Activated CD4-positive, alpha-beta T cell treated with anti-CD3 and anti-CD28 coated beads, Interleukin-2, amount 10 ng/mL, durations not matched to agents 24 days and 14 days (primary cell): ENCODE measurements at regions not wholly inside any gene's neighbourhood (a gene's known extent, or its start where the extent isn't known, plus 50 kb on each side); places are given as distances from the start of the nearest gene placed in this dataset.

Source experiments
- DNase-seq: peaks from one replicate; pipeline ENCODE4 v3.0.0; 2022
- H3K27ac Mint-ChIP-seq: one replicate; pipeline ENCODE4 v1.8.0; 2022; ENCODE audit warnings: mild to moderate bottlenecking, mixed read lengths
- H3K27me3 Mint-ChIP-seq: one replicate; pipeline ENCODE4 v1.8.0; 2022; ENCODE audit warnings: mixed read lengths
- H3K36me3 Mint-ChIP-seq: one replicate; pipeline ENCODE4 v1.8.0; 2022; ENCODE audit warnings: low read depth, mild to moderate bottlenecking, mixed read lengths
- H3K4me1 Mint-ChIP-seq: one replicate; pipeline ENCODE4 v1.8.0; 2021; ENCODE audit warnings: mixed read lengths
- H3K4me3 Mint-ChIP-seq: one replicate; pipeline ENCODE4 v1.8.0; 2022; ENCODE audit warnings: mild to moderate bottlenecking, moderate library complexity, mixed read lengths
- H3K9me3 Mint-ChIP-seq: one replicate; pipeline ENCODE4 v1.8.0; 2021; ENCODE audit warnings: mixed read lengths
- intact Hi-C: fragments of 100-400 bp; cut with micrococcal nuclease; formaldehyde crosslinking; loops from one replicate; pipeline ENCODE4 v1.15.1; 2023

- no peak for DNase-seq
- Mint-ChIP-seq H3K27ac (no peak overlapping the region), H3K4me1 (no peaks in the 10 kb centered on the region), H3K4me3 (no peak overlapping the region), H3K27me3 (no peaks in the 10 kb centered on the region), H3K9me3 (no peaks in the 10 kb centered on the region), H3K36me3 (no peaks in the 10 kb centered on the region)
- intact Hi-C loops, result no loop called here
These were observed 390.5 kb downstream of the PLPP3 start for GRCh38 chr1:56188855-56189254.

DNA sequence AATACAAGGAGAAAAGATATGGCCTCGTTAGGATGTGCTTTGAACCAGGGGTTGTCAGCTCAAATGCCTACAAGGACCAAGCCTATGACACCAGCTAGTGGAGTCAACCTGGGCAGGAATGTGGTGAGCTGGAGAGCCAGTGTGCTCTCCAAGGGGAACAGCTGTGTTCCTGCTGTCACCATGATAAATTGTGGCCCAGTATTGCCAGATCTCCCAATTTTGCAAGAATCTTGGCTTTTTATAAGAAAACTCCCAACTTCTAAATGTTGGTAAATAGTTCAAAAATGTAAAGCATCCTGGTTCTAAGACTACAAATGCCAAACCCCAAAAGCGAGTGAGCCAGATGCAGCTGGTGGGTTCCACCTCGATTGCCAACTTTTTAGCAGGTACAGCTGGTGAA is 391.1 kb downstream of the PLPP3 start:
- Mint-ChIP-seq H3K4me3 (no peak overlapping the region), H3K27me3 (no peaks in the 10 kb centered on the region), H3K9me3 (no peaks in the 10 kb centered on the region), H3K27ac (no peak overlapping the region), H3K36me3 (no peaks in the 10 kb centered on the region), H3K4me1 (no peaks in the 10 kb centered on the region)
- intact Hi-C loops, result no loop called here
- no peak for DNase-seq

DNA sequence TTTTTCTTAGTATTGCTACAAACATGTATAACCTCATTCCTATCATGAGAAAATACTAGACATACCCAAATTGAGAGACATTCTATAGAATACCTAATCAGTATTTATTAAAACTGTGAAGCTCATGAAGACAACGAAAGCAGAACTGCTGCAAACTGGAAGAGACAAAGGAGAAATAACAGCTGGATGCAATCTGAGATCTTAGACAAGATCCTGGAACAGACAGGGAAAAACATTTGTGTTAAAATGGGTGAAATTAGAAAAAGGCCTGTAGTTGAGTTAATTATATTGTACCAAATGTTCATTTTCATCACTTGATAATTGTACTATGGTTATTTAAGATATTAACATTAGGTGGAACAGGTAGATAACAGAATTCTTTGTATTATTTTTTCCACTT is 392.0 kb downstream of the PLPP3 start:
- intact Hi-C loops, result no loop called here
- no peaks in the 10 kb centered on the region for H3K27me3 Mint-ChIP-seq
- no peak for DNase-seq
- no peaks in the 10 kb centered on the region for H3K4me1 Mint-ChIP-seq
- no peaks in the 10 kb centered on the region for H3K36me3 Mint-ChIP-seq
- H3K27ac Mint-ChIP-seq, result no peak overlapping the region
- no peak overlapping the region for H3K4me3 Mint-ChIP-seq
- H3K9me3 Mint-ChIP-seq, result no peaks in the 10 kb centered on the region

DNA sequence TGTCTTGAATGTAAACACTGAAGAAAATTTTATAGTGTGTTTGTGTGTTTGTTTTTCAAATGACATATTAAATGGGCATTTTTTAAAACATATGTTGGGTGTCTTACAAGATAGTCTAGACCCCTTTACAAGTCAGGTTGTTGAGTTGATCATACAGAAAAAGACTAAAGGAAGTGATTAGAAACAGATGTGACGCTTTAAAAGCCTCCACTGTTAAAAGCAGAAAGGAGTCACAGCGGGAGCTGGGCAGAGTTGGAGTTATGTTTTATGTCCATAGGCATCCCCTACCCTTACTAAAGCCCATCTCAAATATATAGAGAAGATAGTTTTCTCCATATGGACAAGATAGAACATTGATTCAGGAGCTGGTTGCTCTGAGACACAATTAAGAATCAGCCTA is 393.9 kb downstream of the PLPP3 start:
- Mint-ChIP-seq H3K9me3 (no peaks in the 10 kb centered on the region), H3K36me3 (no peaks in the 10 kb centered on the region), H3K27ac (no peak overlapping the region), H3K4me3 (no peak overlapping the region), H3K27me3 (no peaks in the 10 kb centered on the region), H3K4me1 (no peaks in the 10 kb centered on the region)
- intact Hi-C loops, result no loop called here
- no peak for DNase-seq

DNA sequence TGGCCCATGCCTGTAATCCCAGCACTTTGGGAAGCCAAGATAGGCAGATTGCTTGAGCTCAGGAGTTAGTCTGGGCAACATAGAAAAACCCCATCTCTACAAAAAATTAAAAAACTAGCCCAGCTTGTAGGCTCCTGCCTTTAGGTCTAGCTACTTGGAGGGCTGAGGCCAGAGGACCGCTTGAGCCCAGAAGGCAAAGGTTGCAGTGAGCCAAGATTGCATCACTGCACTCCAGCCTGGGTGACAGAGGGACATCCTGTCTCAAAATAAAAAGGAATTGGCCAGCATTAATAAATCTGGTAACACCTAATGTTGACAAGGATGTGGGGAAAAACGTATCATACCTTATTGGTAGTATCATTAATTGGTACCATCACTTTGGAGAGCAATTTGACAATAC is 396.2 kb downstream of the PLPP3 start:
- Mint-ChIP-seq H3K9me3 (no peaks in the 10 kb centered on the region), H3K36me3 (no peaks in the 10 kb centered on the region), H3K4me3 (no peak overlapping the region), H3K27ac (no peak overlapping the region), H3K27me3 (no peaks in the 10 kb centered on the region), H3K4me1 (peaks cover 4% of the 10 kb centered on the region)
- no peak for DNase-seq
- intact Hi-C loops, result no loop called here

- Mint-ChIP-seq H3K27ac (no peak overlapping the region), H3K4me1 (peaks cover 4% of the 10 kb centered on the region), H3K27me3 (no peaks in the 10 kb centered on the region), H3K4me3 (no peak overlapping the region), H3K36me3 (no peaks in the 10 kb centered on the region), H3K9me3 (no peaks in the 10 kb centered on the region)
- no peak for DNase-seq
- intact Hi-C loops, result no loop called here
These were observed 398.7 kb downstream of the PLPP3 start for GRCh38 chr1:56180520-56181190.

- DNase-seq, result no peak
- Mint-ChIP-seq H3K27ac (no peak overlapping the region), H3K4me3 (no peak overlapping the region), H3K9me3 (no peaks in the 10 kb centered on the region), H3K36me3 (no peaks in the 10 kb centered on the region), H3K27me3 (no peaks in the 10 kb centered on the region), H3K4me1 (peaks cover 4% of the 10 kb centered on the region)
- intact Hi-C loops, result no loop called here
These were observed 399.8 kb downstream of the PLPP3 start for GRCh38 chr1:56179543-56179942.

DNA sequence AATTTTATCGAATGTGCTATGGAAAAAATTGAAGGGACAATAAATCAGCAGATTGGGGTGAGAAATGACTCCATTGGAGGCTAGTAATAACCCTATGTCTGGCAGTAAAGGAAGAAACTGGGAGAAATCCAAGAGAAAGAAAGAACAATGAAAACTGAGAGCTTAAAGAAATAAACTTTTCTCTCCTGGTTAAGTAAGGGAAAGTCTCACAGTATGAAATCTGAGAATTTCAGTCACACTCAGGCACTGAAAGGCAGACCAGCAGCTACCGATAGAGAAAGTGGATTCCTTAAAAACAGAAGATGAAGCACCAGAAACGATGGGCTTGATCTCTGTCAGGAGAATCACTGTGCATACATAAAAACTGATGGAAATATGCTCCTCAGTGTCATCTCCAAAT is 404.2 kb downstream of the PLPP3 start:
- no peak overlapping the region for H3K27ac Mint-ChIP-seq
- peaks cover 3% of the 10 kb centered on the region for H3K4me1 Mint-ChIP-seq
- no peaks in the 10 kb centered on the region for H3K9me3 Mint-ChIP-seq
- H3K4me3 Mint-ChIP-seq, result no peak overlapping the region
- intact Hi-C loops, result no loop called here
- H3K27me3 Mint-ChIP-seq, result no peaks in the 10 kb centered on the region
- H3K36me3 Mint-ChIP-seq, result no peaks in the 10 kb centered on the region
- DNase-seq, result no peak

GRCh38 chr1:56174176-56174885 is 405.0 kb downstream of the PLPP3 start:
- Mint-ChIP-seq H3K27me3 (no peaks in the 10 kb centered on the region), H3K4me3 (no peak overlapping the region), H3K4me1 (no peaks in the 10 kb centered on the region), H3K36me3 (no peaks in the 10 kb centered on the region), H3K27ac (no peak overlapping the region), H3K9me3 (no peaks in the 10 kb centered on the region)
- intact Hi-C loops, result no loop called here
- no peak for DNase-seq

- no peaks in the 10 kb centered on the region for H3K27me3 Mint-ChIP-seq
- H3K36me3 Mint-ChIP-seq, result no peaks in the 10 kb centered on the region
- H3K4me3 Mint-ChIP-seq, result no peak overlapping the region
- H3K9me3 Mint-ChIP-seq, result no peaks in the 10 kb centered on the region
- intact Hi-C loops, result no loop called here
- no peak overlapping the region for H3K27ac Mint-ChIP-seq
- H3K4me1 Mint-ChIP-seq, result no peaks in the 10 kb centered on the region
- no peak for DNase-seq
These were observed 405.6 kb downstream of the PLPP3 start for GRCh38 chr1:56173736-56174135.

DNA sequence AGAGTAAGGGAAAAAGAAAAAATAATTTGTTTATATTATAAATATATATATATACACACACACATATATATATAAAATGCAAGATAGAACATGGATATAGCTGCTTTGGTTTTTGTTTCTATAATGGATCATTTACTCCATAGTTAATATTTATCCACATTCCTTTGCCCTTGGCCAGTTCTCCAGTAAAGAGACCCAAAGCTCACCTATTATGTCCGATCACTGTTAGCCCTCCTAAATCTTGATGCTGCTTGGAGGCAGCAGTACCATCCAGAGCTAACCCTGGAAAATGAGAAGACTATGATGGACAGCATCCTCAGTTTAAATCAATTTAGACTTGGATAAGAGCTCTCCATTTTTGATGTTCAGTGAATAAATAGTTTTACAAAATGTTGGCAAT is 407.7 kb downstream of the PLPP3 start:
- intact Hi-C loops, result no loop called here
- Mint-ChIP-seq H3K4me3 (no peak overlapping the region), H3K36me3 (no peaks in the 10 kb centered on the region), H3K27me3 (no peaks in the 10 kb centered on the region), H3K27ac (no peak overlapping the region), H3K9me3 (no peaks in the 10 kb centered on the region), H3K4me1 (no peaks in the 10 kb centered on the region)
- no peak for DNase-seq

DNA sequence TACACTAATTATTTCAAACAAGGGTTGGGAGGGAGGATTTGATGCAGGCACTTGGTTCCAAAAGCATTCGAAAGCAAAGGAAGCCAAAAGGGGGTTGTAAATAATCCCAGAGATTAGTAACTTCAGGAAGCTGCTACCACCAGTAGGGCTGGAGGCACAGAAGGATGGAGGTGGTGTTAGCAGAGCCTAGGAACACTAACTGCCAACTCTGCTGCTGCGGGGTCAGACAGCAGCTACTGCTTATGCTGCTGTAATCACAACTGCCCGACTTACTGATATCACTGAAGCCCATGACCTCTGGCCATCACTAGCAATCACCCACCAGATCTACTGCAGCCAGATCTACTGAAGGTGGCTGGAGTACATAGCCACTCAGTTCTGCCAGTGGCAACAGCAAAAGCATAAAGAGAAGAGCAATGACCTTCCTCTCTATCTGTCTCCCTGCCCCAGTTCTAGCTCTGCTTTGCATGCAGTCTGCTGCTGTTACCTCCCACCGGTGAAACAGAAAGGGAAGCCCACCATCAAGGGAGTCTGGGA is 408.5 kb downstream of the PLPP3 start:
- DNase-seq, result no peak
- Mint-ChIP-seq H3K9me3 (no peaks in the 10 kb centered on the region), H3K4me1 (no peaks in the 10 kb centered on the region), H3K4me3 (no peak overlapping the region), H3K27ac (no peak overlapping the region), H3K36me3 (no peaks in the 10 kb centered on the region), H3K27me3 (no peaks in the 10 kb centered on the region)
- intact Hi-C loops, result no loop called here

- Mint-ChIP-seq H3K4me3 (no peak overlapping the region), H3K9me3 (no peaks in the 10 kb centered on the region), H3K27me3 (no peaks in the 10 kb centered on the region), H3K27ac (no peak overlapping the region), H3K4me1 (no peaks in the 10 kb centered on the region), H3K36me3 (no peaks in the 10 kb centered on the region)
- DNase-seq, result no peak
- intact Hi-C loops, result no loop called here
These were observed 409.5 kb downstream of the PLPP3 start for GRCh38 chr1:56169856-56170255.

- H3K27me3 Mint-ChIP-seq, result no peaks in the 10 kb centered on the region
- no peak overlapping the region for H3K27ac Mint-ChIP-seq
- no peak overlapping the region for H3K4me3 Mint-ChIP-seq
- no peaks in the 10 kb centered on the region for H3K4me1 Mint-ChIP-seq
- intact Hi-C loops, result no loop called here
- no peaks in the 10 kb centered on the region for H3K9me3 Mint-ChIP-seq
- DNase-seq, result peak; percentile 13
- no peaks in the 10 kb centered on the region for H3K36me3 Mint-ChIP-seq
These were observed 411.2 kb downstream of the PLPP3 start for GRCh38 chr1:56168176-56168575.

- Mint-ChIP-seq H3K27ac (no peak overlapping the region), H3K27me3 (no peaks in the 10 kb centered on the region)
- no peak for DNase-seq
These were observed 411.8 kb downstream of the PLPP3 start for GRCh38 chr1:56167596-56167995.

More at GRCh38 chr1:56167596-56167995, 411.8 kb downstream of the PLPP3 start:
- H3K4me3 Mint-ChIP-seq, result no peak overlapping the region
- intact Hi-C loops, result no loop called here
- H3K36me3 Mint-ChIP-seq, result no peaks in the 10 kb centered on the region
- H3K9me3 Mint-ChIP-seq, result no peaks in the 10 kb centered on the region
- no peaks in the 10 kb centered on the region for H3K4me1 Mint-ChIP-seq
